KMS-11 (cell line): ENCODE measurements at regions not wholly inside any gene's neighbourhood (a gene's known extent, or its start where the extent isn't known, plus 50 kb on each side); places are given as distances from the start of the nearest gene placed in this dataset.

Experiments
- H2AFZ ChIP-seq: fragments of 200-600 bp; sonication (generic); 2 replicates; pipeline ENCODE4 v1.6.1; 2016; ENCODE audit warnings: antibody characterized with exemption, mixed run types, low read depth
- H3K27ac ChIP-seq: fragments of 200-600 bp; sonication (generic); 2 replicates; pipeline ENCODE4 v1.6.1; 2016; ENCODE audit warnings: mild to moderate bottlenecking, mixed run types
- H3K27me3 ChIP-seq: fragments of 200-600 bp; sonication (generic); 2 replicates; pipeline ENCODE4 v1.6.1; 2017; ENCODE audit warnings: mild to moderate bottlenecking, low read depth, mixed run types, moderate library complexity; ENCODE audit not compliant: insufficient read depth
- H3K36me3 ChIP-seq: fragments of 200-600 bp; sonication (generic); 2 replicates; pipeline ENCODE4 v1.6.1; 2017; ENCODE audit warnings: mild to moderate bottlenecking, mixed run types; ENCODE audit not compliant: insufficient read depth
- H3K4me1 ChIP-seq: fragments of 200-600 bp; sonication (generic); 2 replicates; pipeline ENCODE4 v1.6.1; 2016; ENCODE audit warnings: mild to moderate bottlenecking, low read depth, mixed run types; ENCODE audit not compliant: poor library complexity, severe bottlenecking
- H3K4me2 ChIP-seq: fragments of 200-600 bp; sonication (generic); 2 replicates; pipeline ENCODE4 v1.7.0; 2016; ENCODE audit warnings: mild to moderate bottlenecking, mixed run types
- H3K4me3 ChIP-seq: fragments of 200-600 bp; sonication (generic); IDR thresholded peaks from 2 replicates; pipeline ENCODE4 v1.6.1; 2017; ENCODE audit warnings: low read depth, low read length, mixed read lengths; ENCODE audit not compliant: insufficient read depth
- H3K79me2 ChIP-seq: fragments of 200-600 bp; sonication (generic); 2 replicates; pipeline ENCODE4 v1.6.1; 2016; ENCODE audit warnings: low read depth, mixed run types; ENCODE audit not compliant: insufficient read depth
- H3K9ac ChIP-seq: fragments of 200-600 bp; sonication (generic); 2 replicates; pipeline ENCODE4 v1.6.1; 2016; ENCODE audit warnings: mild to moderate bottlenecking, mixed run types
- H4K20me1 ChIP-seq: fragments of 200-600 bp; sonication (generic); 2 replicates; pipeline ENCODE4 v1.6.1; 2016; ENCODE audit warnings: mild to moderate bottlenecking, mixed run types; ENCODE audit not compliant: insufficient read depth
- CTCF ChIP-seq: fragments of 200-600 bp; sonication (generic); conservative IDR thresholded peaks from 2 replicates; pipeline ENCODE4 v1.6.1; 2017; ENCODE audit warnings: low read depth, mild to moderate bottlenecking, antibody characterized with exemption, low read length, moderate library complexity, mixed read lengths

- no peak for TF ChIP-seq CTCF
- H2AFZ ChIP-seq: no peak overlapping the region
- H3K79me2 ChIP-seq: no peaks in the 10 kb centered on the region
- H3K9ac ChIP-seq: no peak overlapping the region
- H3K4me1 ChIP-seq: no peaks in the 10 kb centered on the region
- H4K20me1 ChIP-seq: no peaks in the 10 kb centered on the region
- H3K4me3 ChIP-seq: no peak overlapping the region
- no peak overlapping the region for H3K27ac ChIP-seq
- no peaks in the 10 kb centered on the region for H3K36me3 ChIP-seq
- H3K4me2 ChIP-seq: no peak overlapping the region
- no peaks in the 10 kb centered on the region for H3K27me3 ChIP-seq
These were observed 403.7 kb downstream of the CENPC start for GRCh38 chr4:67141586-67141985.

GRCh38 chr4:67134616-67135015 lies 410.7 kb downstream of the CENPC start:
- no peaks in the 10 kb centered on the region for H3K79me2 ChIP-seq
- no peak overlapping the region for H3K4me3 ChIP-seq
- H3K36me3 ChIP-seq: no peaks in the 10 kb centered on the region
- H3K4me2 ChIP-seq: no peak overlapping the region
- no peak for TF ChIP-seq CTCF
- H3K27ac ChIP-seq: no peak overlapping the region
- H4K20me1 ChIP-seq: no peaks in the 10 kb centered on the region
- no peak overlapping the region for H2AFZ ChIP-seq
- H3K9ac ChIP-seq: no peak overlapping the region
- no peaks in the 10 kb centered on the region for H3K27me3 ChIP-seq
- H3K4me1 ChIP-seq: no peaks in the 10 kb centered on the region

- Histone ChIP-seq H3K4me1 (no peaks in the 10 kb centered on the region), H3K4me3 (no peak overlapping the region), H3K4me2 (no peak overlapping the region), H4K20me1 (no peaks in the 10 kb centered on the region), H3K79me2 (no peaks in the 10 kb centered on the region), H2AFZ (no peak overlapping the region), H3K27ac (no peak overlapping the region), H3K27me3 (no peaks in the 10 kb centered on the region), H3K36me3 (no peaks in the 10 kb centered on the region), H3K9ac (no peak overlapping the region)
- TF ChIP-seq CTCF: no peak
These were observed 412.1 kb downstream of the CENPC start for GRCh38 chr4:67133162-67133561.

- Histone ChIP-seq H3K27ac (no peak overlapping the region), H2AFZ (no peak overlapping the region), H3K4me3 (no peak overlapping the region), H3K79me2 (no peaks in the 10 kb centered on the region), H3K4me2 (no peak overlapping the region), H3K4me1 (no peaks in the 10 kb centered on the region), H3K9ac (no peak overlapping the region), H4K20me1 (no peaks in the 10 kb centered on the region), H3K36me3 (no peaks in the 10 kb centered on the region), H3K27me3 (no peaks in the 10 kb centered on the region)
- TF ChIP-seq CTCF: no peak
These were observed 414.1 kb downstream of the CENPC start for GRCh38 chr4:67131224-67131623.

GRCh38 chr4:67130411-67130810 lies 414.9 kb downstream of the CENPC start:
- Histone ChIP-seq H4K20me1 (no peaks in the 10 kb centered on the region), H2AFZ (no peak overlapping the region), H3K36me3 (no peaks in the 10 kb centered on the region), H3K79me2 (no peaks in the 10 kb centered on the region), H3K4me2 (no peak overlapping the region), H3K27me3 (no peaks in the 10 kb centered on the region), H3K4me1 (no peaks in the 10 kb centered on the region), H3K27ac (no peak overlapping the region), H3K9ac (no peak overlapping the region), H3K4me3 (no peak overlapping the region)
- TF ChIP-seq CTCF: no peak
